Ishikawa (cell line): ENCODE measurements at regions not wholly inside any gene's neighbourhood (a gene's known extent, or its start where the extent isn't known, plus 50 kb on each side); places are given as distances from the start of the nearest gene placed in this dataset.

Experiments
- CREB1 ChIP-seq: IDR thresholded peaks from 2 replicates; pipeline ENCODE4 v1.6.1; 2012; ENCODE audit warnings: low read depth
- EP300 ChIP-seq: IDR thresholded peaks from 2 replicates; pipeline ENCODE4 v1.6.1; 2012; ENCODE audit warnings: borderline replicate concordance
- FOXM1 ChIP-seq: IDR thresholded peaks from 2 replicates; pipeline ENCODE4 v1.6.1; 2012; ENCODE audit warnings: low read depth, borderline replicate concordance
- TAF1 ChIP-seq: IDR thresholded peaks from 2 replicates; pipeline ENCODE4 v1.6.1; 2012; ENCODE audit warnings: low read depth, mild to moderate bottlenecking
- YY1 ChIP-seq: IDR thresholded peaks from 2 replicates; pipeline ENCODE4 v1.6.1; 2012; ENCODE audit warnings: low read depth
- ZBTB7A ChIP-seq: IDR thresholded peaks from 2 replicates; pipeline ENCODE4 v1.6.1; 2012; ENCODE audit warnings: low read depth
- TF ChIP-seq, protein P1 (sequence below): IDR thresholded peaks from 2 replicates; pipeline ENCODE4 v1.6.1; 2012
- TF ChIP-seq, protein P2 (sequence below): IDR thresholded peaks from 2 replicates; pipeline ENCODE4 v1.6.1; 2012; ENCODE audit warnings: low read depth, mild to moderate bottlenecking
- TF ChIP-seq, protein P3 (sequence below): IDR thresholded peaks from 2 replicates; pipeline ENCODE4 v1.6.1; 2012

DNA sequence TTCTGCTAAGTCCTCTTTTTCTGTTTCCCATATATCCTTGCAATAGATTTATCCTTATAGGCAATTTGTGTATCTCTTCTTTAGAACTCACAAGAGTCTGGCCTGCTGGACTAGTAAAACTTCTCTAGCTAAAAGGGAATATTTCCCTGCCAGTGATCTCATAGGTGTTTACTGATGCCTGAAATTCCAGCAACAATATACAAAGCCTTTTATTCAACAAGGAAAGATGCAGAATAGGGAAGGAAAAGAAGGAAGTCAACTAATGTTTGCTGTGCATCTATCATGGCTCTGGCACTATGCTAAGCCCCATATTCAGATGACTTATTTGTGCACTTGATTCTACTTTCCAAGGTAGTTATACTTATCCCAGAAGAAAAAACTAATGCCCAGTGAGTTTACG, 160.0 kb upstream of the DMRTA1 start:
- TF ChIP-seq FOXM1, result no peak
- no peak for TF ChIP-seq EP300
- TF ChIP-seq TAF1, result no peak
- no peak for TF ChIP-seq CREB1
- TF ChIP-seq, protein P1, sequence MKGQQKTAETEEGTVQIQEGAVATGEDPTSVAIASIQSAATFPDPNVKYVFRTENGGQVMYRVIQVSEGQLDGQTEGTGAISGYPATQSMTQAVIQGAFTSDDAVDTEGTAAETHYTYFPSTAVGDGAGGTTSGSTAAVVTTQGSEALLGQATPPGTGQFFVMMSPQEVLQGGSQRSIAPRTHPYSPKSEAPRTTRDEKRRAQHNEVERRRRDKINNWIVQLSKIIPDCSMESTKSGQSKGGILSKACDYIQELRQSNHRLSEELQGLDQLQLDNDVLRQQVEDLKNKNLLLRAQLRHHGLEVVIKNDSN, result no peak
- no peak for TF ChIP-seq YY1
- TF ChIP-seq, protein P2, sequence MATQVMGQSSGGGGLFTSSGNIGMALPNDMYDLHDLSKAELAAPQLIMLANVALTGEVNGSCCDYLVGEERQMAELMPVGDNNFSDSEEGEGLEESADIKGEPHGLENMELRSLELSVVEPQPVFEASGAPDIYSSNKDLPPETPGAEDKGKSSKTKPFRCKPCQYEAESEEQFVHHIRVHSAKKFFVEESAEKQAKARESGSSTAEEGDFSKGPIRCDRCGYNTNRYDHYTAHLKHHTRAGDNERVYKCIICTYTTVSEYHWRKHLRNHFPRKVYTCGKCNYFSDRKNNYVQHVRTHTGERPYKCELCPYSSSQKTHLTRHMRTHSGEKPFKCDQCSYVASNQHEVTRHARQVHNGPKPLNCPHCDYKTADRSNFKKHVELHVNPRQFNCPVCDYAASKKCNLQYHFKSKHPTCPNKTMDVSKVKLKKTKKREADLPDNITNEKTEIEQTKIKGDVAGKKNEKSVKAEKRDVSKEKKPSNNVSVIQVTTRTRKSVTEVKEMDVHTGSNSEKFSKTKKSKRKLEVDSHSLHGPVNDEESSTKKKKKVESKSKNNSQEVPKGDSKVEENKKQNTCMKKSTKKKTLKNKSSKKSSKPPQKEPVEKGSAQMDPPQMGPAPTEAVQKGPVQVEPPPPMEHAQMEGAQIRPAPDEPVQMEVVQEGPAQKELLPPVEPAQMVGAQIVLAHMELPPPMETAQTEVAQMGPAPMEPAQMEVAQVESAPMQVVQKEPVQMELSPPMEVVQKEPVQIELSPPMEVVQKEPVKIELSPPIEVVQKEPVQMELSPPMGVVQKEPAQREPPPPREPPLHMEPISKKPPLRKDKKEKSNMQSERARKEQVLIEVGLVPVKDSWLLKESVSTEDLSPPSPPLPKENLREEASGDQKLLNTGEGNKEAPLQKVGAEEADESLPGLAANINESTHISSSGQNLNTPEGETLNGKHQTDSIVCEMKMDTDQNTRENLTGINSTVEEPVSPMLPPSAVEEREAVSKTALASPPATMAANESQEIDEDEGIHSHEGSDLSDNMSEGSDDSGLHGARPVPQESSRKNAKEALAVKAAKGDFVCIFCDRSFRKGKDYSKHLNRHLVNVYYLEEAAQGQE, result no peak
- TF ChIP-seq, protein P3, sequence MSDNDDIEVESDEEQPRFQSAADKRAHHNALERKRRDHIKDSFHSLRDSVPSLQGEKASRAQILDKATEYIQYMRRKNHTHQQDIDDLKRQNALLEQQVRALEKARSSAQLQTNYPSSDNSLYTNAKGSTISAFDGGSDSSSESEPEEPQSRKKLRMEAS, result no peak
- no peak for TF ChIP-seq ZBTB7A
